ENCODE measurements at regions not wholly inside any gene's neighbourhood (a gene's known extent, or its start where the extent isn't known, plus 50 kb on each side); places are given as distances from the start of the nearest gene placed in this dataset.

GRCh38 chr7:28343462-28343861 lies 68.9 kb upstream of the CREB5 start:
- 90% methylated on average over 1 of the region's 1 CpG; no CpG with 5 or more reads in 1 of the 2 experiments for WGBS, 2 experiments (ENCODE audit: extremely low coverage in 1 of 2, insufficient coverage in 1 of 2, insufficient read length in 1 of 2, insufficient replicate concordance in 2 of 2, low coverage in 1 of 2, low lambda C conversion rate in 2 of 2, missing lambda C conversion rate in 1 of 2)
- H3K79me2 ChIP-seq (ENCODE audit: control insufficient read depth in 1 of 2, insufficient read depth in 2 of 2, low read length in 2 of 2) = no peaks in the 10 kb centered on the region
- no peaks in the 10 kb centered on the region for H4K20me1 ChIP-seq (replicated peaks in 1 of 2; ENCODE audit: control insufficient read depth in 1 of 2, insufficient read depth in 2 of 2, low read length in 2 of 2)
- no peaks in the 10 kb centered on the region; a peak in 1 of 7 replicates for H3K4me1 ChIP-seq (replicated peaks in 1 of 4; ENCODE audit: control insufficient read depth in 3 of 4, insufficient read depth in 4 of 4, low read length in 3 of 4)
- H2BK5ac ChIP-seq (ENCODE audit: low read depth, low read length) = no peak overlapping the region
- H2BK120ac ChIP-seq (replicated peaks; ENCODE audit: low read depth, low read length) = no peak overlapping the region
- H3K27me3 ChIP-seq (replicated peaks in 1 of 4; ENCODE audit: control insufficient read depth in 3 of 4, extremely low read depth in 1 of 4, insufficient read depth in 3 of 4, low read length in 3 of 4) = no peaks in the 10 kb centered on the region
- H3K4me2 ChIP-seq (ENCODE audit: insufficient read depth in 1 of 2, low read depth in 2 of 2, low read length in 2 of 2) = no peak overlapping the region
- H3K4me3 ChIP-seq (ENCODE audit: extremely low read depth in 1 of 4, insufficient read depth in 2 of 4, low read depth in 3 of 4, low read length in 4 of 4) = no peak overlapping the region
- FAIRE-seq (no peak), DNase-seq (ENCODE audit: low read depth in 1 of 2, low spot score in 2 of 2) (no peak)
- no peak overlapping the region for H4K8ac ChIP-seq (ENCODE audit: extremely low read depth, insufficient read depth, low read length)
- no peak overlapping the region for H3K18ac ChIP-seq (ENCODE audit: extremely low read depth, low read length)
- ChIA-PET POLR2A (ENCODE audit: partially characterized antibody) (no interaction called here), CTCF (ENCODE audit: partially characterized antibody) (interaction anchor here (0.7 to 0.8 kb wide), 2 partner anchors 17 to 24 kb away, joined by 3 read pairs; no protein-coding TSS in a partner anchor)
- no peaks in the 10 kb centered on the region for H3K23me2 ChIP-seq (ENCODE audit: low read depth, low read length)
- H3K79me1 ChIP-seq (ENCODE audit: low read depth, low read length) = no peaks in the 10 kb centered on the region
- no peak overlapping the region for H4K91ac ChIP-seq (replicated peaks; ENCODE audit: insufficient read length, low read length)
- no peak overlapping the region for H3K14ac ChIP-seq (ENCODE audit: insufficient read length)
- H4K5ac ChIP-seq (ENCODE audit: insufficient read length, low read depth, low read length) = no peak overlapping the region
- no peaks in the 10 kb centered on the region for H3K36me3 ChIP-seq (ENCODE audit: control insufficient read depth in 2 of 4, insufficient read depth in 4 of 4, low read length in 3 of 4)
- no peak overlapping the region for H3K27ac ChIP-seq (ENCODE audit: low read depth, low read length)
- H3K23ac ChIP-seq (ENCODE audit: insufficient read length) = no peak overlapping the region
- H3K9me3 ChIP-seq (ENCODE audit: insufficient read depth in 2 of 2, low read depth in 1 of 2, low read length in 1 of 2) = no peaks in the 10 kb centered on the region
- H3K56ac ChIP-seq (replicated peaks; ENCODE audit: insufficient read length, low read depth, low read length) = no peak overlapping the region
- no peak overlapping the region for H2AK5ac ChIP-seq (ENCODE audit: low read depth, low read length)
- no peak overlapping the region for H2BK20ac ChIP-seq (ENCODE audit: low read length)
- no peak for TF ChIP-seq HDAC2 (IDR thresholded peaks at IDR 0.05; ENCODE audit: borderline replicate concordance in 1 of 2, low read depth in 2 of 2, low read length in 2 of 2)
- peak; percentile 98 for TF ChIP-seq CEBPB (IDR thresholded peaks at IDR 0.05; ENCODE audit: low read depth, low read length)
- TF ChIP-seq CBX5 (IDR thresholded peaks at IDR 0.05; ENCODE audit: low read depth, low read length) = no peak
- TF ChIP-seq TBP (IDR thresholded peaks at IDR 0.05; ENCODE audit: low read depth, low read length) = no peak
- TF ChIP-seq KDM1A (IDR thresholded peaks at IDR 0.05; ENCODE audit: borderline replicate concordance, low read length) = no peak
- no peak for TF ChIP-seq POLR2A (IDR thresholded peaks at IDR 0.05; ENCODE audit: control extremely low read depth in 1 of 2, low read depth in 2 of 2, low read length in 2 of 2)
- TF ChIP-seq BACH1 (IDR thresholded peaks at IDR 0.05; ENCODE audit: low read length) = no peak
- no peak for TF ChIP-seq KDM5A (IDR thresholded peaks at IDR 0.05; ENCODE audit: low read length)
- no peak for TF ChIP-seq GABPA (IDR thresholded peaks at IDR 0.05; ENCODE audit: borderline replicate concordance, insufficient read depth, low read length)
- no peak overlapping the region for H2BK12ac ChIP-seq (ENCODE audit: low read depth, low read length)
- H3K9ac ChIP-seq (replicated peaks in 1 of 4; ENCODE audit: extremely low read depth in 1 of 4, low read depth in 3 of 4, low read length in 3 of 4) = no peak overlapping the region
- H2AFZ ChIP-seq (ENCODE audit: low read length) = no peak overlapping the region
- H3K4ac ChIP-seq (replicated peaks; ENCODE audit: insufficient read length, low read depth, low read length) = no peak overlapping the region
- no peak overlapping the region for H2BK15ac ChIP-seq (ENCODE audit: low read length)

Measured in H1 (cell line).